Stimulated activated effector memory CD8-positive, alpha-beta T cell treated with anti-CD3 and anti-CD28 coated beads, Interleukin-12 subunit alpha, Interleukin-12 subunit beta, amount 100 ng/mL, for 72 hours (primary cell): ENCODE measurements at regions not wholly inside any gene's neighbourhood (a gene's known extent, or its start where the extent isn't known, plus 50 kb on each side); places are given as distances from the start of the nearest gene placed in this dataset.

ENCODE experiments used
- ATAC-seq: fragments of 150-1000 bp; cut with Tn5 transposase; 2 replicates; pipeline ENCODE4 v1.10.0; 2021
- DNase-seq, 2 donors: peaks; one replicate each; pipeline ENCODE4 v3.0.0; 2021 to 2022; ENCODE audit warnings: low spot score in 2 of 2
- H3K27ac Mint-ChIP-seq: one replicate; pipeline ENCODE4 v1.8.0; 2022; ENCODE audit warnings: mild to moderate bottlenecking, mixed read lengths
- H3K36me3 Mint-ChIP-seq: one replicate; pipeline ENCODE4 v1.8.0; 2022; ENCODE audit warnings: mild to moderate bottlenecking, mixed read lengths
- H3K4me1 Mint-ChIP-seq: one replicate; pipeline ENCODE4 v1.8.0; 2022; ENCODE audit warnings: mixed read lengths
- H3K4me3 Mint-ChIP-seq: one replicate; pipeline ENCODE4 v1.8.0; 2022; ENCODE audit warnings: mild to moderate bottlenecking, mixed read lengths
- H3K9me3 Mint-ChIP-seq: one replicate; pipeline ENCODE4 v1.8.0; 2022; ENCODE audit warnings: mixed read lengths

GRCh38 chr5:4413996-4414395 lies 726.1 kb upstream of the ADAMTS16 start:
- H3K9me3 Mint-ChIP-seq = peaks cover 30% of the 10 kb centered on the region
- no peaks in the 10 kb centered on the region for H3K36me3 Mint-ChIP-seq
- no peaks in the 10 kb centered on the region for H3K4me1 Mint-ChIP-seq
- ATAC-seq (no peak), DNase-seq (no peak)
- H3K27ac Mint-ChIP-seq = no peak overlapping the region
- H3K4me3 Mint-ChIP-seq = no peak overlapping the region

DNA sequence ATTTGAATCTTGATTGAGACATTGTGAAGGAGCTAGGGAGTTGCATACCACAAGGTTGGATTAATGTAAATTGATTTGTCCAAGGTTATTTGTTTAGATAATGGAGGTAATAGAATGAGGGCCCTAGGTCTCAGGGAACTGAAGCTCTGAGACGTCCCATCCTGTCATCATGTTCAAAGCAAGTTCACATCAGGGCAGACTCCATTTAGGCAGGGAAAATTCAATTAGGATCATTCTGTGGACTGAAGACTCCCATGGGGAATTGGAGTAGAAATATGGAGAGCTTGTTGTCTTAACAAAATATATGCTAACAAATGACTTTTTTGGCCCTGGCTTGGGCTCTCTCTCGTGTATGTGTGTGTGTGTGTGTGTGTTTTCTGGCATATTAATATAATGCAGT lies 722.0 kb upstream of the ADAMTS16 start:
- no peaks in the 10 kb centered on the region for H3K36me3 Mint-ChIP-seq
- peaks cover 21% of the 10 kb centered on the region for H3K9me3 Mint-ChIP-seq
- no peak for DNase-seq
- no peak for ATAC-seq
- H3K4me1 Mint-ChIP-seq = no peaks in the 10 kb centered on the region
- H3K4me3 Mint-ChIP-seq = no peak overlapping the region
- no peak overlapping the region for H3K27ac Mint-ChIP-seq

GRCh38 chr5:4419281-4419680 lies 720.8 kb upstream of the ADAMTS16 start:
- no peak overlapping the region for H3K4me3 Mint-ChIP-seq
- no peak overlapping the region for H3K27ac Mint-ChIP-seq
- no peaks in the 10 kb centered on the region for H3K4me1 Mint-ChIP-seq
- DNase-seq (no peak), ATAC-seq (no peak)
- peaks cover 16% of the 10 kb centered on the region for H3K9me3 Mint-ChIP-seq
- no peaks in the 10 kb centered on the region for H3K36me3 Mint-ChIP-seq

DNA sequence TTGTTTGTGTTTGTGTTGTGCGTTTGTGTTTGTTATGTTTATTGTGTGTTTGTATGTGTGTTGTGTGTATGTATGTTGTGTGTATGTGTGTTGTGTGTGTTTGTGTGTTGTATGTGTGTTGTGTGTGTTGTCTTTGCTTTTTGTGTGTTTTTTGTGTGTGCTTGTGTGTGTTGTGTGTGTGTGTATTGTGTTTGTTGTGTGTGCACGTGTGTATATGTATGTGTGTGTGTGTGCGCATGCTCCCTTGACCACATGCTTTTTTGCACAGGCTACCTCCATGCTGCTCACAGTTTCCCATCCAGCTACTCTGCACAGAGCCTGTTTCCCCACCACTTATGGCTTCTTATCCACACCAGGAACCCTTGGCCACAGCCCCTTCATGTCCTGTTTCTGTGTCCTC lies 720.0 kb upstream of the ADAMTS16 start:
- H3K9me3 Mint-ChIP-seq = peaks cover 13% of the 10 kb centered on the region

GRCh38 chr5:4420681-4421080 lies 719.4 kb upstream of the ADAMTS16 start:
- H3K4me3 Mint-ChIP-seq = no peak overlapping the region
- no peaks in the 10 kb centered on the region for H3K36me3 Mint-ChIP-seq
- H3K4me1 Mint-ChIP-seq = no peaks in the 10 kb centered on the region
- ATAC-seq = no peak
- H3K27ac Mint-ChIP-seq = no peak overlapping the region
- no peak for DNase-seq
- H3K9me3 Mint-ChIP-seq = peaks cover 12% of the 10 kb centered on the region

More for the DNA sequence above, 720.0 kb upstream of the ADAMTS16 start:
- Mint-ChIP-seq H3K4me1 (no peaks in the 10 kb centered on the region), H3K4me3 (no peak overlapping the region), H3K36me3 (no peaks in the 10 kb centered on the region), H3K27ac (no peak overlapping the region)
- ATAC-seq = no peak
- no peak for DNase-seq

GRCh38 chr5:4422247-4422646 lies 717.9 kb upstream of the ADAMTS16 start:
- no peak overlapping the region for H3K27ac Mint-ChIP-seq
- H3K9me3 Mint-ChIP-seq = peaks cover 7% of the 10 kb centered on the region
- no peak for ATAC-seq
- H3K36me3 Mint-ChIP-seq = no peaks in the 10 kb centered on the region
- DNase-seq = no peak
- H3K4me3 Mint-ChIP-seq = no peak overlapping the region
- no peaks in the 10 kb centered on the region for H3K4me1 Mint-ChIP-seq

DNA sequence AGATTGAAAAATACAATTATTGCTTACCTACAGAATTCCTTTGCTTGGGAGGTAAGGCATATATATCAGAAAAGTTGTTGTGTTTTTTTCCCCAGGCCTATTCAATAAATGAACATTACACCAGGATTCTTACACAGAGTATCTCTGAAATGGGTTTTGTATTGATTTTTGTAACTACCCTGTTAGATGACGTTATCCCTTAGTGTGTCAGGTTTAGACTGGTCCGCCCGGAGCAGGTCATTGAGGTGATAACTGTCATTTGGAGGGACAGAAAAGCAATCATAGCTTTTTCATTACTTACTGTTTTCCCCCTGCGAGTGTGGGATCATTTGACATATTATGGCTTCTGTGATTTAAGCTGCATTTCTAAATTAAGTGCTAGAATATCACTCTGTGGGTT lies 715.2 kb upstream of the ADAMTS16 start:
- Mint-ChIP-seq H3K36me3 (no peaks in the 10 kb centered on the region), H3K4me3 (no peak overlapping the region), H3K9me3 (peaks cover 9% of the 10 kb centered on the region), H3K4me1 (no peaks in the 10 kb centered on the region), H3K27ac (no peak overlapping the region)
- no peak for DNase-seq
- ATAC-seq = no peak

- DNase-seq = no peak
- Mint-ChIP-seq H3K36me3 (no peaks in the 10 kb centered on the region), H3K9me3 (peaks cover 29% of the 10 kb centered on the region), H3K4me3 (no peak overlapping the region), H3K27ac (no peak overlapping the region), H3K4me1 (no peaks in the 10 kb centered on the region)
- ATAC-seq = no peak
These were observed 699.6 kb upstream of the ADAMTS16 start for GRCh38 chr5:4440536-4440935.

DNA sequence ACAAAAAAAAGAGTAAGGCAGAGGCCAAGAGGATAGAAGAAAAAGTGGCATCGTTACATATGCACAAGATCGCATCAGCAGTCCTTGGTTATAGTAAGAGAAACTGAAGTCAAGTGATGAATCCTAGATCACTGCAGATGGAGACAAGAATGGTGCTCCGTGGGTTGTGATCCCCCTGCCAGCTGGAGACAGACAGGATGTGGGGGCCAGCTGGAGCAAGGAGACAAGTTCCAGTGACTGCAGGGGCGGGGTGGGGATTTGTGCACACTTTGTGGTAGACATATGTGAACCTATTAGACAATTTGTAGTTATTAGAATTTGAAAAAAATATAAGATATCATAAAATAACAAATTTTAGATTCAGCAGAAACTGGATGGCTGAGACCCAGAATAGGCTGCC lies 697.9 kb upstream of the ADAMTS16 start:
- no peak for DNase-seq
- Mint-ChIP-seq H3K4me3 (no peak overlapping the region), H3K9me3 (peaks cover 36% of the 10 kb centered on the region), H3K27ac (no peak overlapping the region), H3K36me3 (no peaks in the 10 kb centered on the region), H3K4me1 (no peaks in the 10 kb centered on the region)
- ATAC-seq = no peak

DNA sequence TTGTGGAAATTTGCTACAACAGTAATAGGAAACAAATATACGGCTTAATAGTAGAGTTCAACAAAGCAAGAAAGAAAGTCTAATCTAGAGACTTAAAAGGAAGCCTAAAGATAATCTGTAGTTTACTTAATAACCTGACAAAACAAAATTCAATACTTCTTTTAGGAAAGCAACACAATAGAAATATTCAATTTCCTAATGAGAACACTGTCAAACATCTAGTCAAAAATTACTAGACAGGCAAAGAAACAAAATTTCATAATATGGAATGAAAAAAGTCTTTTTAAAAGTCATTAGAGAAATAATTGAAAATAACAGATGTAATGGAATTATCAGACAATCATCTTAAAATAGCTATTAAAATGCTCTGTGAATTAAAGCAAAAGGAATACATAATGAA lies 692.5 kb upstream of the ADAMTS16 start:
- Mint-ChIP-seq H3K4me3 (no peak overlapping the region), H3K4me1 (no peaks in the 10 kb centered on the region), H3K9me3 (peaks cover 25% of the 10 kb centered on the region), H3K36me3 (no peaks in the 10 kb centered on the region), H3K27ac (no peak overlapping the region)
- ATAC-seq = no peak
- no peak for DNase-seq

DNA sequence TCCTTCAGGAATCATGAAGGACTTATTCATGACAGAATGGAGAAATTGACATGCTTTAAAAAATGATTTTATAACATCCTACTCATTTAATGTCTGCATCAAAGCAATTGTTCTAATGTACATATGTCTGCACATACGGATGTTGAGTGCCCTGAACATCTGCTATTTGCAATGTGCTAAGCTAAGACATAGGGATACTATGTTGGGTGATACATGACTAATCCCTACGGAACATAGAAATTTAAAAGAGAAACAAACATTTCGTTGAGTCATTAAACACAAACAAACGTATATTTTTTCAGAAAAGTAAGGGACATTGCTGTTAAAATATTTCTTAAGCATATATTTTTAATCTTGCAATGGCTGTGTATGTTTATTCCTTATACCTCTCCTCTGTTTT lies 686.5 kb upstream of the ADAMTS16 start:
- H3K9me3 Mint-ChIP-seq = peaks cover 11% of the 10 kb centered on the region
- no peaks in the 10 kb centered on the region for H3K36me3 Mint-ChIP-seq
- no peak overlapping the region for H3K27ac Mint-ChIP-seq
- no peak for ATAC-seq
- no peak overlapping the region for H3K4me3 Mint-ChIP-seq
- DNase-seq = no peak
- H3K4me1 Mint-ChIP-seq = no peaks in the 10 kb centered on the region

GRCh38 chr5:4479426-4479825 lies 660.7 kb upstream of the ADAMTS16 start:
- H3K4me1 Mint-ChIP-seq = no peaks in the 10 kb centered on the region
- H3K27ac Mint-ChIP-seq = no peak overlapping the region
- H3K4me3 Mint-ChIP-seq = no peak overlapping the region
- ATAC-seq = no peak
- no peaks in the 10 kb centered on the region for H3K36me3 Mint-ChIP-seq
- no peak for DNase-seq
- peaks cover 6% of the 10 kb centered on the region for H3K9me3 Mint-ChIP-seq

DNA sequence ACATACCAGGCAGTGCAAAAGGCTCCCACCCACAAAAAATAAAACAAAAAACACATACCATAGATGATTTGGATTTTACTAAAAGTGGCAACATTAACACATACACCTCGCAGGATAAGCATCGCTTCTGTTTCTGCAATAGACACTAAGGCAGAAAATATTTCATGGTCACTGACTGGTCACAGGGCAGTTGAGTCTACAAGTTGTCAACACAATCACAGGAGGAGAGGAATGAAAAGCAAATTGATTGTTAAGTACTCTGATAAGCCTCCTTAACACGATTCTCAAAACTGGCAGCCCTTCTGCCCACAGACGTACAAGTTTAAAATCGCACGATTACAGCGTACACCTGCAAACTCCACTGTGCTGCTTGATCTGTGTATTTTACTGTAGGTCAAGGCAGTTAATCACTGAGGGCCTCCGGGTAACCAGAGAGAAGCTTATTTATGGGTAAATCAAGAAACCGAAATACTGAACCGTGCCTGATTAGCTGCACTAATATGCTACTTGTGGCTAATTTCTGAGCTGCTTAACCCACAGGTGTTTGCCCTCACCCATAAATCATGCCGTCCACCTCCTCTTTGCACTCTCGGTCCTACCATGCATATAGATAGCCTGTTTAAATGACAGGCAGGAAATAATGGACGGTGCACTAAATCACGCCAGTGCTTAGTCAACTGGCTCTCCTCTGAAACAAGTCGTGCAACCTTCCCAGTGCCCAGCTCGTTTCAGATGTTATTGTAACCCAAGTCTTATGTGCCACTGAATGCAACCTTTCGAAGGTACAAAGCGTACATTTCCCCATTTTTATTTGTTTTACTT lies 659.4 kb upstream of the ADAMTS16 start:
- no peak for DNase-seq
- ATAC-seq = no peak
- peaks cover 8% of the 10 kb centered on the region for H3K9me3 Mint-ChIP-seq
- H3K36me3 Mint-ChIP-seq = no peaks in the 10 kb centered on the region
- H3K4me1 Mint-ChIP-seq = no peaks in the 10 kb centered on the region
- H3K27ac Mint-ChIP-seq = no peak overlapping the region
- H3K4me3 Mint-ChIP-seq = no peak overlapping the region

DNA sequence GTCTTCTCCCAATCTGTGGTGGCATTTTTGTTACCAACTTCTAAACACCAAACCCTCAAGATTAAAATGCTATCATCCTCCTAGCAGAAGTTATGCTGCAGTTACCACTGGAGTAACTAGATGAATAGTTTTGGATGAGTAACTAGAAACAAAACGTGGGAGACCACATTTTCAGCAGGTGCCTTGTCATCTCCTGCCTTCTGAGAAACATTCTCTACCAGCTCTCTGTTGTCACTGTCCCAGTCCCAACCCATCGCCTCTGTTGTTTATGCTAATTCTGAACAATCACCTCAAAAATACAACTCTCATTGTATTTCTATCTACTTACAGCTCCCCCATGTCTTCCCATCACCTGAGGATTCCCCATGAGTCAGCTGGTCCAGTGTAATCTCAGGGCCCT lies 652.5 kb upstream of the ADAMTS16 start:
- no peak for DNase-seq
- Mint-ChIP-seq H3K4me3 (no peak overlapping the region), H3K36me3 (no peaks in the 10 kb centered on the region), H3K4me1 (no peaks in the 10 kb centered on the region), H3K27ac (no peak overlapping the region), H3K9me3 (peaks cover 18% of the 10 kb centered on the region)
- no peak for ATAC-seq

DNA sequence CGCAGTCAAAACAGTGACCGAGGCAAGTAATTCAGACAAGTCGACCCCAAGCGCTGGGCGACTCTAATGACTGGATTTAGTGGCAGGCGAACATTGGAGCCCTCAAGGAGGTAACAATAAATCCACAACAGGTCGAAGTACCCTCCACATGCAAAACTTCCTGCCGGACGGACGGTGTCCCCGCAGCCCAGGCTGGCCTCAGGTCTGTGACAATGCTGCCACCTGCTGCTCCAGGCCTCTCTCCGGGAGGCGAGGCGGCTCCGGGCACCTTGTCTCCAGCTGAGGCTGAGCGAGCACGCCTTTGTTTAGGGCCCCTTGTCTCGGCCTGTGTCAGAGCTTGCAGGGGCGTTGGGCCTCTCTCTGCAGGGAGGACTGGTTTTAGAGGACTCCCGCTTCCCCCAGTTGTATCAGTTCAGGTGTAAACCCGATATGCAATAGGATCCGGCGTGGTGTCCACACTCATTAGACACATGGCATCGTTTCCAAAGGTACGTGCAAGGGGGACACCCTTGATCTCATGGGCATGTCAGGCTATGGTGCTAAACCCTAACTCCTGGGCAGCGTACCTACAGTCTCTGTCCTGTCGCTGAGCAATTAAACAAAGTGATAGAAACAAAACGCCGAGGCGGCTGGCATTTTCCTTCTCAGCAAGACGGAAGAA lies 628.0 kb upstream of the ADAMTS16 start:
- Mint-ChIP-seq H3K4me1 (no peaks in the 10 kb centered on the region), H3K4me3 (no peak overlapping the region), H3K36me3 (no peaks in the 10 kb centered on the region), H3K27ac (no peak overlapping the region), H3K9me3 (peaks cover 14% of the 10 kb centered on the region)
- ATAC-seq (no peak), DNase-seq (no peak)

GRCh38 chr5:4513381-4513780 lies 626.7 kb upstream of the ADAMTS16 start:
- H3K9me3 Mint-ChIP-seq = peaks cover 12% of the 10 kb centered on the region
- H3K27ac Mint-ChIP-seq = no peak overlapping the region
- DNase-seq (no peak), ATAC-seq (no peak)
- H3K4me3 Mint-ChIP-seq = no peak overlapping the region
- no peaks in the 10 kb centered on the region for H3K36me3 Mint-ChIP-seq
- H3K4me1 Mint-ChIP-seq = no peaks in the 10 kb centered on the region
